ENCODE measurements at regions not wholly inside any gene's neighbourhood (a gene's known extent, or its start where the extent isn't known, plus 50 kb on each side); places are given as distances from the start of the nearest gene placed in this dataset.
A peak's percentile ranks its signal among the peaks of the same experiment; 100 is the strongest.

DNA sequence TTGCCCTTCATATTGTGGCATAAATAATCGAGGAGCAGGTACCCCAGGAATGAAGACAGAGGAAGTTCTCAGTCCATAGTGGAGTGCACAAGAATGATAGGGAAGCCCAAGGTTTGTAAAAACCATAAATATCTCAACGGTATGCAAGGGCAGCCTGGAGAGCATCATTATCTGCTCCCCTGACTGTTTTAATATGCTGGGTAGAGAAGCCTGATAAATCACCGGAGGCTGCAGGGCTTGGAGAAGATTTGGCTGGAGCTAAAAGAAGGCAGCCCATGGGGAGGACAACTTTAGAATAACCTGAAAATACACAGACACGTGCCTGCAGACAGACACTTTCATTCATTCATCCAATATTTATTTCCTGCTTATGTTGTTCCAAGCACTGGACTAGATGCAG is 205.2 kb upstream of the RPL38 start:
- Histone ChIP-seq H3K27me3 (peaks cover 0 to 53% (median 19%) of the 10 kb centered on the region in 7 donors), H3K9me3 (no peaks in the 10 kb centered on the region), H3K4me3 (no peak overlapping the region), H3K36me3 (no peaks in the 10 kb centered on the region), H3K4me1 (peaks cover 0 to 11% (median 3%) of the 10 kb centered on the region in 9 donors), H3K27ac (no peak overlapping the region)
- no peak for TF ChIP-seq CTCF (IDR thresholded peaks at IDR 0.05)
- WGBS, 2 donors: 21 to 22% methylated on average over 4 of the region's 4 CpGs
- ATAC-seq (no peak), DNase-seq (no peak)
- intact Hi-C loops (cut with DNase I): no loop called here

DNA sequence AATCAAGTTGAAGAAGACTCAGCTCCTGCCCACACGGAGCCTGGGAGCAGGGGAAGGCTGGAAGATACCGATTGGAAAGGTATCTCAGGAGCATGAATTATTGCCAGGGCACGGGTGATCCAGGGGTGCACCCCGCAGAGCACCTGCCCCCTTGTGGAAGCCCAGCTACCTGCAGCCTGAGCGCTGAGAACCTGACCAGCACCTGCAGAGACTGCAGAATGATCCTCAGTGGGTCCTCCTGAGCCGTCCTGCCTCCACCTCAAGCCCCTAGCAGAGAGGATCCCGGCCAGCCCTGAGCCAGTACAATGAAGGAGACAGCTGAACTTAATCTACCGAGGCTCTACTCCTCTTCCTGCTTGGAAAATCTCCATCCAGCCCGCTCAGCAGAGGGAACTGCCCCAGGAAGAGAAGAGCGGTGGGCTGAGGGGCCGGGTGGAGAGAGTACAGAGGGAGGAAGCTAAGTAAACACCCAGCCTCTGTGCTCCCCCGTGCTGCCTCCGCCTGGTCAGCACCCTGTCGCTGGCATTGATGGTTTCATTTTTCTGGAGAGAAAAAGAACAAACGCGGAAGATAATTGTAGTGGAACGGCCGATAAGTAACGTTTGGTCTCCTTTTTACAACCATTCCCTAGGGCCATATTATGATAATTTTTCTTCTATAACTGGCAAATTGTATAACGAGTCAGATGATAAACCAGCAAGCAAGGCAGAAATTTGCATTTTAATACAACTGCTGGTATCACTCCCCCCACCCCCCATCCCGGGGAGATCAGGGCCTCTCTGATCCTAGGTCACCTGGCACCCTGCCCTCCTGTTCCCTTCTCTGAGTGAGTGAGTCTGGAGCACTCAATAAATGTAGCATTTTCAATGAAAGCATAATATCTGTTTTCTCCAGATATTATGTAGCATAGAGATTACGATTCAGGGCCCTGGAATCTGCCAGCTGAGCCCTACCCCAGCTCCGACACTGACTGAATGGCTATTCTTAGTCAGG is 204.5 kb upstream of the RPL38 start:
- Histone ChIP-seq H3K4me1 (peaks cover 0 to 11% (median 3%) of the 10 kb centered on the region in 9 donors), H3K27ac (no peak overlapping the region), H3K27me3 (peaks cover 0 to 55% (median 20%) of the 10 kb centered on the region in 7 donors), H3K9me3 (no peaks in the 10 kb centered on the region), H3K36me3 (no peaks in the 10 kb centered on the region), H3K4me3 (peak overlapping the region in 4 of 10 donors; percentile 11 to 27 (median 24))
- intact Hi-C loops (cut with DNase I): no loop called here
- 30% methylated on average over 23 of the region's 23 CpGs for WGBS, 2 donors
- TF ChIP-seq CTCF (IDR thresholded peaks at IDR 0.05): peak; percentile 21 to 72 (median 64)
- DNase-seq (peak; percentile 29 to 33), ATAC-seq (peak in 6 of 8 donors; percentile 27 to 70 (median 52))

GRCh38 chr17:74001145-74001544 is 202.3 kb upstream of the RPL38 start:
- Histone ChIP-seq H3K4me3 (no peak overlapping the region), H3K36me3 (no peaks in the 10 kb centered on the region), H3K27ac (no peak overlapping the region), H3K4me1 (peaks cover 0 to 11% (median 3%) of the 10 kb centered on the region in 9 donors), H3K27me3 (peaks cover 0 to 64% (median 33%) of the 10 kb centered on the region in 7 donors), H3K9me3 (no peaks in the 10 kb centered on the region)
- DNase-seq (no peak), ATAC-seq (no peak)
- TF ChIP-seq CTCF (IDR thresholded peaks at IDR 0.05): no peak
- intact Hi-C loops (cut with DNase I): no loop called here
- WGBS, 2 donors: 73 to 79% methylated on average over 5 of the region's 5 CpGs

- WGBS, 2 donors: 90 to 93% methylated on average over 5 of the region's 5 CpGs
- H3K4me1 ChIP-seq: peaks cover 0 to 11% (median 3%) of the 10 kb centered on the region in 9 donors
- H3K9me3 ChIP-seq: no peaks in the 10 kb centered on the region
- H3K4me3 ChIP-seq: no peak overlapping the region
- ATAC-seq (no peak), DNase-seq (no peak)
- TF ChIP-seq CTCF (IDR thresholded peaks at IDR 0.05): no peak
- H3K36me3 ChIP-seq: no peaks in the 10 kb centered on the region
- H3K27ac ChIP-seq: no peak overlapping the region
- H3K27me3 ChIP-seq: peaks cover 0 to 64% (median 41%) of the 10 kb centered on the region in 7 donors
- intact Hi-C loops (cut with DNase I): no loop called here
These were observed 201.2 kb upstream of the RPL38 start for GRCh38 chr17:74002241-74002640.
